OCI-LY7 (cell line): ENCODE measurements at regions not wholly inside any gene's neighbourhood (a gene's known extent, or its start where the extent isn't known, plus 50 kb on each side); places are given as distances from the start of the nearest gene placed in this dataset.

Experiments
- CTCF ChIP-seq: fragments of 200-600 bp; sonication (generic); conservative IDR thresholded peaks from 2 replicates; pipeline ENCODE4 v1.5.1; 2014; ENCODE audit warnings: mild to moderate bottlenecking, antibody characterized with exemption, low read length, moderate library complexity, mixed read lengths
- EZH2phosphoT487 ChIP-seq: fragments of 200-600 bp; sonication (generic); IDR thresholded peaks from 2 replicates; pipeline ENCODE4 v1.6.1; 2018; ENCODE audit warnings: low read depth, borderline replicate concordance, mild to moderate bottlenecking, mixed run types, antibody characterized with exemption, low read length, moderate library complexity, mixed read lengths

- TF ChIP-seq CTCF: no peak
- no peak for TF ChIP-seq EZH2phosphoT487
Observed at GRCh38 chr2:118529908-118530599, 317.4 kb downstream of the EN1 start.
